OCI-LY1 (cell line): ENCODE measurements at regions not wholly inside any gene's neighbourhood (a gene's known extent, or its start where the extent isn't known, plus 50 kb on each side); places are given as distances from the start of the nearest gene placed in this dataset.

Source experiments
- H2AFZ ChIP-seq: fragments of 200-600 bp; sonication (generic), shearing (Covaris generic); 2 replicates; pipeline ENCODE4 v1.6.0; 2014; ENCODE audit warnings: antibody characterized with exemption, mild to moderate bottlenecking, low read length
- H3F3A ChIP-seq: fragments of 200-600 bp; sonication (generic), shearing (Covaris generic); 2 replicates; pipeline ENCODE4 v1.6.0; 2014; ENCODE audit warnings: mild to moderate bottlenecking, antibody characterized with exemption, low read length, moderate library complexity; ENCODE audit not compliant: insufficient read depth
- H3K27ac ChIP-seq: fragments of 200-600 bp; sonication (generic); 2 replicates; pipeline ENCODE4 v1.5.1; 2014; ENCODE audit warnings: low read length, mixed run types, mild to moderate bottlenecking, low read depth; ENCODE audit not compliant: poor library complexity, severe bottlenecking
- H3K27me3 ChIP-seq: fragments of 200-600 bp; sonication (generic); 2 replicates; pipeline ENCODE4 v1.6.0; 2014; ENCODE audit warnings: antibody characterized with exemption, mild to moderate bottlenecking, low read length, moderate library complexity; ENCODE audit not compliant: insufficient read depth
- H3K36me3 ChIP-seq: fragments of 200-600 bp; sonication (generic); 2 replicates; pipeline ENCODE4 v1.6.1; 2014; ENCODE audit warnings: mild to moderate bottlenecking, antibody characterized with exemption, low read length, moderate library complexity, mixed read lengths; ENCODE audit not compliant: insufficient read depth
- H3K4me1 ChIP-seq: fragments of 200-600 bp; sonication (generic); 2 replicates; pipeline ENCODE4 v1.5.1; 2014; ENCODE audit warnings: mild to moderate bottlenecking, low read length, moderate library complexity; ENCODE audit not compliant: insufficient read depth, severe bottlenecking
- H3K4me2 ChIP-seq: fragments of 200-600 bp; sonication (generic), shearing (Covaris generic); 2 replicates; pipeline ENCODE4 v1.6.1; 2014; ENCODE audit warnings: low read length
- H3K4me3 ChIP-seq: fragments of 200-600 bp; sonication (generic); 2 replicates; pipeline ENCODE4 v1.5.1; 2014; ENCODE audit warnings: low read length, low read depth, mild to moderate bottlenecking, mixed read lengths; ENCODE audit not compliant: poor library complexity, severe bottlenecking
- H3K79me2 ChIP-seq: fragments of 200-600 bp; shearing (Covaris generic); 2 replicates; pipeline ENCODE4 v1.6.1; 2016; ENCODE audit warnings: mixed run types, low read length, mixed read lengths; ENCODE audit not compliant: insufficient read depth
- H3K9ac ChIP-seq: fragments of 200-600 bp; sonication (generic), shearing (Covaris generic); 2 replicates; pipeline ENCODE4 v1.6.1; 2014; ENCODE audit warnings: mild to moderate bottlenecking, low read length, mixed read lengths
- H3K9me2 ChIP-seq: fragments of 200-600 bp; sonication (generic), shearing (Covaris generic); 2 replicates; pipeline ENCODE4 v1.6.1; 2014; ENCODE audit warnings: low read depth, mild to moderate bottlenecking, low read length, mixed read lengths
- H3K9me3 ChIP-seq: fragments of 200-600 bp; shearing (Covaris generic); 2 replicates; pipeline ENCODE4 v1.6.1; 2014; ENCODE audit warnings: low read length, mixed read lengths
- H4K20me1 ChIP-seq: fragments of 200-600 bp; sonication (generic), shearing (Covaris generic); 2 replicates; pipeline ENCODE4 v1.6.0; 2016; ENCODE audit warnings: mild to moderate bottlenecking, low read length; ENCODE audit not compliant: insufficient read depth
- CTCF ChIP-seq: fragments of 200-600 bp; sonication (generic), shearing (Covaris generic); IDR thresholded peaks from 2 replicates; pipeline ENCODE4 v1.5.1; 2017; ENCODE audit warnings: mild to moderate bottlenecking, antibody characterized with exemption, low read length, moderate library complexity, mixed read lengths
- EZH2 ChIP-seq: fragments of 200-600 bp; sonication (generic), shearing (Covaris generic); IDR thresholded peaks from 2 replicates; pipeline ENCODE4 v1.8.0; 2017; ENCODE audit warnings: borderline replicate concordance, mixed run types, mild to moderate bottlenecking, antibody characterized with exemption, low read length, moderate library complexity, mixed read lengths

GRCh38 chr5:112551419-112552032 is 132.4 kb upstream of the EPB41L4A start:
- H3K4me3 ChIP-seq = no peak overlapping the region

GRCh38 chr5:112552216-112552615 is 133.1 kb upstream of the EPB41L4A start:
- Histone ChIP-seq H3K36me3 (no peaks in the 10 kb centered on the region), H3K4me1 (no peaks in the 10 kb centered on the region), H3K4me2 (no peak overlapping the region), H3K27me3 (no peaks in the 10 kb centered on the region), H2AFZ (no peak overlapping the region), H3F3A (no peaks in the 10 kb centered on the region), H3K27ac (no peak overlapping the region), H3K79me2 (no peaks in the 10 kb centered on the region), H3K9me2 (no peaks in the 10 kb centered on the region), H3K4me3 (no peak overlapping the region), H3K9ac (no peak overlapping the region), H4K20me1 (no peaks in the 10 kb centered on the region), H3K9me3 (no peaks in the 10 kb centered on the region)
- TF ChIP-seq CTCF (no peak), EZH2 (no peak)

More at GRCh38 chr5:112551419-112552032, 132.4 kb upstream of the EPB41L4A start:
- no peaks in the 10 kb centered on the region for H3F3A ChIP-seq
- H2AFZ ChIP-seq = no peak overlapping the region
- no peaks in the 10 kb centered on the region for H3K9me2 ChIP-seq
- no peaks in the 10 kb centered on the region for H4K20me1 ChIP-seq
- H3K9me3 ChIP-seq = no peaks in the 10 kb centered on the region
- H3K79me2 ChIP-seq = no peaks in the 10 kb centered on the region
- H3K9ac ChIP-seq = no peak overlapping the region
- H3K27ac ChIP-seq = no peak overlapping the region
- TF ChIP-seq EZH2 = no peak
- TF ChIP-seq CTCF = peak; percentile 78
- no peaks in the 10 kb centered on the region for H3K4me1 ChIP-seq
- H3K36me3 ChIP-seq = no peaks in the 10 kb centered on the region
- no peaks in the 10 kb centered on the region for H3K27me3 ChIP-seq
- no peak overlapping the region for H3K4me2 ChIP-seq

GRCh38 chr5:112552791-112553190 is 133.7 kb upstream of the EPB41L4A start:
- H3K9me3 ChIP-seq = no peaks in the 10 kb centered on the region
- no peaks in the 10 kb centered on the region for H3F3A ChIP-seq
- H3K9ac ChIP-seq = no peak overlapping the region
- no peaks in the 10 kb centered on the region for H3K4me1 ChIP-seq
- TF ChIP-seq EZH2 (no peak), CTCF (no peak)
- no peaks in the 10 kb centered on the region for H3K9me2 ChIP-seq
- no peaks in the 10 kb centered on the region for H4K20me1 ChIP-seq
- no peak overlapping the region for H3K4me3 ChIP-seq
- no peak overlapping the region for H3K27ac ChIP-seq
- H3K4me2 ChIP-seq = no peak overlapping the region
- no peaks in the 10 kb centered on the region for H3K36me3 ChIP-seq
- H2AFZ ChIP-seq = no peak overlapping the region
- no peaks in the 10 kb centered on the region for H3K27me3 ChIP-seq
- H3K79me2 ChIP-seq = no peaks in the 10 kb centered on the region
